K562 (cell line): ENCODE measurements at regions not wholly inside any gene's neighbourhood (a gene's known extent, or its start where the extent isn't known, plus 50 kb on each side); places are given as distances from the start of the nearest gene placed in this dataset.

Experiments used
- COPS2 ChIP-seq: fragments of 450-650 bp; conservative IDR thresholded peaks from 2 replicates; pipeline ENCODE4 v1.6.1; 2016; ENCODE audit warnings: mild to moderate bottlenecking, moderate library complexity
- DIDO1 ChIP-seq: fragments of 450-650 bp; IDR thresholded peaks from 2 replicates; pipeline ENCODE4 v1.6.1; 2016; ENCODE audit warnings: low read depth, missing biosample characterization, missing genetic modification characterization
- GATA2 ChIP-seq: sonication (generic); formaldehyde crosslinking; IDR thresholded peaks from 2 replicates; pipeline ENCODE4 v1.4.0; 2020; ENCODE audit warnings: mild to moderate bottlenecking, missing genetic modification reagents
- KDM1A ChIP-seq, 2 experiments: fragments of 450-650 bp; IDR thresholded peaks; 2 replicates each; pipeline ENCODE4 v1.6.1; 2016; ENCODE audit warnings: mild to moderate bottlenecking in 2 of 2
- NR2C1 ChIP-seq, 2 experiments: fragments of 450-650 bp; IDR thresholded peaks; 2 replicates each; pipeline ENCODE4 v1.6.1; 2017; ENCODE audit warnings: mild to moderate bottlenecking in 2 of 2, antibody characterized with exemption in 1 of 2, inconsistent platforms in 1 of 2, missing compliant biosample characterization in 1 of 2, missing genetic modification characterization in 1 of 2
- POLR2A ChIP-seq: fragments of 450-650 bp; conservative IDR thresholded peaks from 2 replicates; pipeline ENCODE4 v1.6.1; 2016
- SMARCE1 ChIP-seq: fragments of 450-650 bp; IDR thresholded peaks from 2 replicates; pipeline ENCODE4 v1.7.1; 2016; ENCODE audit warnings: mild to moderate bottlenecking
- SP2 ChIP-seq: IDR thresholded peaks from 2 replicates; pipeline ENCODE4 v1.6.1; 2011; ENCODE audit warnings: mild to moderate bottlenecking, low read depth, low read length, moderate library complexity; ENCODE audit not compliant: poor library complexity, severe bottlenecking; ENCODE audit errors: extremely low read depth
- YY1 ChIP-seq, 3 experiments: IDR thresholded peaks; 2 replicates each; pipeline ENCODE4 v1.6.1; 2011; ENCODE audit warnings: low read length in 2 of 3, mild to moderate bottlenecking in 2 of 3, moderate library complexity in 2 of 3, borderline replicate concordance in 1 of 3, control low read depth in 1 of 3, low read depth in 1 of 3; ENCODE audit not compliant: insufficient read depth in 3 of 3, insufficient replicate concordance in 2 of 3, control insufficient read depth in 1 of 3, insufficient read length in 1 of 3; ENCODE audit errors: extremely low read depth in 1 of 3
- ZNF184 ChIP-seq: sonication (generic); formaldehyde crosslinking; IDR thresholded peaks from 2 replicates; pipeline ENCODE4 v1.5.0; 2020; ENCODE audit warnings: missing genetic modification reagents
- ZNF263 ChIP-seq: sonication (generic); formaldehyde crosslinking; IDR thresholded peaks from 2 replicates; pipeline ENCODE4 v1.8.0; 2022; ENCODE audit warnings: mild to moderate bottlenecking, missing genetic modification reagents, borderline replicate concordance
- ZNF830 ChIP-seq: fragments of 250-450 bp; sonication (Bioruptor Pico); IDR thresholded peaks from 2 replicates; pipeline ENCODE4 v1.5.0; 2021; ENCODE audit warnings: mild to moderate bottlenecking

DNA sequence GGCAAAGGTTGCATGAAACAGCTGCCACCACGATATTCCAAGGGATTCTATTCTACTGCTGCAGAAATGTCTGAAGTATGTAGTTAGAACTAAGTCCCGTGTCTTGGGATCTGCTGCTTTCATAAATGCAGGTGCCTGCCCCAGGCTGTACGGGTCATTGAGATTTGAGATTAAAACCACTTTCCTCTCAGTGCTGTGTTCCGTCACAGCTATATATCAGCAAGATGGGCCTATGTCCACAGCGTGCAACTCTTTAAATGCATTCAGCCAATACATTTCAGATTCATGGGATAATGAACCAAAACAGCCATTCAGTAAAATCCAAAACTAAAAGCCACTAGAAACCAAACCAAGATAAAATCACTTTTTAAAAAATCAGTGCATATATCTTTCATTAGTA lies 107.3 kb upstream of the LUZP2 start:
- no peak for TF ChIP-seq ZNF263 (CRISPR knock-in tag)
- TF ChIP-seq KDM1A (IDR thresholded peaks at IDR 0.05), result no peak
- TF ChIP-seq COPS2, result no peak
- no peak for TF ChIP-seq NR2C1 (IDR thresholded peaks at IDR 0.05)
- no peak for TF ChIP-seq NR2C1 (tag; IDR thresholded peaks at IDR 0.05)
- TF ChIP-seq GATA2 (CRISPR knock-in tag), result no peak
- no peak for TF ChIP-seq POLR2A
- TF ChIP-seq DIDO1 (tag), result no peak
- TF ChIP-seq YY1 (IDR thresholded peaks at IDR 0.05; ENCODE audit: borderline replicate concordance in 1 of 3, control insufficient read depth in 1 of 3, extremely low read depth in 1 of 3, insufficient read depth in 3 of 3, insufficient read length in 1 of 3, insufficient replicate concordance in 2 of 3, low read depth in 1 of 3, low read length in 2 of 3), result no peak
- no peak for TF ChIP-seq ZNF830 (CRISPR knock-in tag)
- TF ChIP-seq SMARCE1, result no peak
- TF ChIP-seq SP2, result no peak
- TF ChIP-seq ZNF184 (CRISPR knock-in tag), result no peak
